Keratinocyte (primary cell): ENCODE measurements at regions not wholly inside any gene's neighbourhood (a gene's known extent, or its start where the extent isn't known, plus 50 kb on each side); places are given as distances from the start of the nearest gene placed in this dataset.

Source experiments
- DNase-seq: peaks from one replicate; pipeline ENCODE4 v3.0.0-alpha.2; 2011; ENCODE audit warnings: low read depth, missing footprints, low spot score
- FAIRE-seq: peaks from 2 replicates; lab custom pipeline; 2011; peaks lifted over from hg19 to GRCh38; lab: Jason Lieb, UNC
- H2AFZ ChIP-seq: 2 replicates; pipeline ENCODE4 v1.6.0; 2012; ENCODE audit warnings: low read length, control low read depth, inconsistent platforms; ENCODE audit not compliant: control insufficient read depth
- H3K27ac ChIP-seq: 2 replicates; pipeline ENCODE4 v1.5.1; 2011; ENCODE audit warnings: low read length; ENCODE audit not compliant: control insufficient read depth, insufficient read depth
- H3K27me3 ChIP-seq: 3 replicates; pipeline ENCODE4 v1.6.0; 2011; ENCODE audit warnings: low read length; ENCODE audit not compliant: control insufficient read depth, insufficient read depth; ENCODE audit errors: extremely low read depth
- H3K36me3 ChIP-seq, 2 experiments: 2 replicates in 1 of 2; 3 replicates in 1 of 2; pipeline ENCODE4 v1.5.1; 2011; ENCODE audit warnings: low read length in 2 of 2, mild to moderate bottlenecking in 1 of 2; ENCODE audit not compliant: control insufficient read depth in 2 of 2, insufficient read depth in 2 of 2; ENCODE audit errors: extremely low read depth in 1 of 2
- H3K4me1 ChIP-seq: 3 replicates; pipeline ENCODE4 v1.5.1; 2011; ENCODE audit warnings: low read length; ENCODE audit not compliant: control insufficient read depth, insufficient read depth; ENCODE audit errors: extremely low read depth
- H3K4me2 ChIP-seq: 3 replicates; pipeline ENCODE4 v1.6.0; 2011; ENCODE audit warnings: low read depth, low read length; ENCODE audit not compliant: control insufficient read depth, insufficient read depth; ENCODE audit errors: extremely low read depth
- H3K4me3 ChIP-seq, 3 experiments: fragments of 200-600 bp in 1 of 3; sonication (generic) in 1 of 3; 2 replicates in 2 of 3; 3 replicates in 1 of 3; pipeline ENCODE4 v1.5.1; 2011 to 2016; ENCODE audit warnings: low read length in 3 of 3, mild to moderate bottlenecking in 3 of 3, control low read depth in 2 of 3, inconsistent platforms in 1 of 3, low read depth in 1 of 3, mixed read lengths in 1 of 3, mixed run types in 1 of 3, moderate library complexity in 1 of 3; ENCODE audit not compliant: control insufficient read depth in 2 of 3, insufficient read depth in 2 of 3; ENCODE audit errors: extremely low read depth in 1 of 3
- H3K79me2 ChIP-seq: 2 replicates; pipeline ENCODE4 v1.6.0; 2012; ENCODE audit warnings: low read length; ENCODE audit not compliant: control insufficient read depth, insufficient read depth
- H3K9ac ChIP-seq: 3 replicates; pipeline ENCODE4 v1.6.0; 2011; ENCODE audit warnings: low read length; ENCODE audit not compliant: control insufficient read depth, insufficient read depth; ENCODE audit errors: extremely low read depth
- H3K9me1 ChIP-seq: 3 replicates; pipeline ENCODE4 v1.6.0; 2011; ENCODE audit warnings: low read length; ENCODE audit not compliant: control insufficient read depth, insufficient read depth; ENCODE audit errors: extremely low read depth
- H3K9me3 ChIP-seq: 2 replicates; pipeline ENCODE4 v1.5.1; 2012; ENCODE audit warnings: low read depth, low read length; ENCODE audit not compliant: control insufficient read depth
- H4K20me1 ChIP-seq: 3 replicates; pipeline ENCODE4 v1.6.0; 2011; ENCODE audit warnings: low read length; ENCODE audit not compliant: control insufficient read depth, insufficient read depth; ENCODE audit errors: extremely low read depth
- CTCF ChIP-seq, 3 experiments: IDR thresholded peaks in 1 of 3; conservative IDR thresholded peaks in 1 of 3; optimal IDR thresholded peaks in 1 of 3; 2 replicates in 2 of 3; 3 replicates in 1 of 3; pipeline versions ENCODE3 to v1.5.1; 2011; ENCODE audit warnings: low read length in 3 of 3, mild to moderate bottlenecking in 3 of 3, moderate library complexity in 2 of 3, control low read depth in 1 of 3, inconsistent platforms in 1 of 3; ENCODE audit not compliant: insufficient read depth in 2 of 3; ENCODE audit errors: extremely low read depth in 1 of 3
- EZH2 ChIP-seq: IDR thresholded peaks from one replicate; pipeline ENCODE4 v1.6.1; 2012; ENCODE audit warnings: inconsistent platforms, mild to moderate bottlenecking, low read length, moderate library complexity
- dilution Hi-C: fragments of 300-500 bp; cut with MboI; formaldehyde crosslinking; loops from one replicate; pipeline ENCODE4 v1.7.0; 2020; ENCODE audit warnings: low sequenced_read_pairs; ENCODE audit not compliant: extremely low pct_ligation_motif_present

- H3K4me3 ChIP-seq = no peak overlapping the region
- dilution Hi-C loops = no loop called here
- DNase-seq (no peak), FAIRE-seq (no peak)
- no peak overlapping the region for H3K9ac ChIP-seq
- no peaks in the 10 kb centered on the region for H4K20me1 ChIP-seq
- peaks cover 10% of the 10 kb centered on the region for H3K27me3 ChIP-seq
- H3K4me2 ChIP-seq = no peak overlapping the region
- no peaks in the 10 kb centered on the region for H3K79me2 ChIP-seq
- H2AFZ ChIP-seq = no peak overlapping the region
- H3K36me3 ChIP-seq = no peaks in the 10 kb centered on the region
- no peaks in the 10 kb centered on the region for H3K9me1 ChIP-seq
- H3K27ac ChIP-seq = no peak overlapping the region
- H3K9me3 ChIP-seq = no peaks in the 10 kb centered on the region
- H3K4me1 ChIP-seq = no peaks in the 10 kb centered on the region
- no peak for TF ChIP-seq CTCF (optimal IDR thresholded peaks at IDR 0.05 in 1 of 3, IDR thresholded peaks at IDR 0.05 in 1 of 3, conservative IDR thresholded peaks at IDR 0.05 in 1 of 3; ENCODE audit: extremely low read depth in 1 of 3, insufficient read depth in 2 of 3, low read length in 3 of 3)
- TF ChIP-seq EZH2 = no peak
These were observed 377.2 kb downstream of the TNS3 start for GRCh38 chr7:47204709-47205108.

DNA sequence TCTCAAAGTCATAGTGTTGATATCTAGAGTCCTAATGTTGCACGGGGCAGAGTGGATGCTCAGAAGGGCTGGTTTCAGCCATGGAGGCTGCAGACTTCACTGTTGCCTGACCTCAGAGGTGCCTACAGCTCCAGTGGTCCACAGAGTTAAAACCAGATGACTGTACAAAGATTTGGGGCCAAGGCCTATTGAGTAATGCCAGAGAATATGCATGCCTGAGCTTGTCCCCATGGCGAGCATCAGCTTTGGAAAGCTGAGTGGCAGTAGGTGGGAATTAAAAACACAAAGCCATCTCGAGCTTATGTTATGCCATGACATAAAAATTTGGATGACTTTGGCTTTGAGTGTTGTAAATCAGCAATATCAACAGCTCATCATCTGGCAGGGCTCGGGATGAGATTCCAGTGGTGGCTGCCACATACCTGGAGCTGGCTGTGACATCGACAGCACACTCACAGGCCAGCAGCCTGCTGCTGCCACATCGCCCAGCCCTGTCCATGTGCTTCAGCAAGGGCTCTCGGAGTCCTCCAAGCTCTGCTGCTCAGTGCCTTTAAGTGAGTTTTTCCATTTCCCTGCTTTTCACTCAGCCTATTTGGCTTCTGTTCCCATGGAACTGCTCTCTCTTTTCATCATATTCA is 379.6 kb downstream of the TNS3 start:
- dilution Hi-C loops = no loop called here
- TF ChIP-seq EZH2 = no peak
- TF ChIP-seq CTCF (optimal IDR thresholded peaks at IDR 0.05 in 1 of 3, IDR thresholded peaks at IDR 0.05 in 1 of 3, conservative IDR thresholded peaks at IDR 0.05 in 1 of 3; ENCODE audit: extremely low read depth in 1 of 3, insufficient read depth in 2 of 3, low read length in 3 of 3) = no peak
- no peaks in the 10 kb centered on the region for H3K79me2 ChIP-seq
- H2AFZ ChIP-seq = no peak overlapping the region
- H3K9me3 ChIP-seq = no peaks in the 10 kb centered on the region
- no peak overlapping the region for H3K9ac ChIP-seq
- FAIRE-seq = peak; percentile 9
- H4K20me1 ChIP-seq = no peaks in the 10 kb centered on the region
- no peak overlapping the region for H3K4me2 ChIP-seq
- no peak overlapping the region for H3K27ac ChIP-seq
- no peak overlapping the region for H3K4me3 ChIP-seq
- no peaks in the 10 kb centered on the region for H3K36me3 ChIP-seq
- no peaks in the 10 kb centered on the region for H3K4me1 ChIP-seq
- no peak for DNase-seq
- peaks cover 3% of the 10 kb centered on the region for H3K27me3 ChIP-seq
- no peaks in the 10 kb centered on the region for H3K9me1 ChIP-seq
